Kidney (tissue), 13 donors: ENCODE measurements at regions not wholly inside any gene's neighbourhood (a gene's known extent, or its start where the extent isn't known, plus 50 kb on each side); places are given as distances from the start of the nearest gene placed in this dataset.

ENCODE experiments used
- DNase-seq, 5 donors: peaks; one replicate each; pipeline ENCODE4 v3.0.0-alpha.2; 2013 to 2020
- FAIRE-seq: peaks from 2 replicates; lab custom pipeline; 2012; peaks lifted over from hg19 to GRCh38; lab: Jason Lieb, UNC
- H3K27ac ChIP-seq, 2 donors: one replicate each; pipeline ENCODE4 v1.7.0; 2013; ENCODE audit warnings: low read depth in 2 of 2, low read length in 2 of 2, inconsistent platforms in 1 of 2
- H3K27me3 ChIP-seq: one replicate; pipeline ENCODE4 v1.7.1; 2013; ENCODE audit warnings: low read length, inconsistent platforms; ENCODE audit not compliant: control insufficient read depth, insufficient read depth
- H3K36me3 ChIP-seq, 3 donors: one replicate each; pipeline versions ENCODE4 v1.7.0 to v1.7.1; 2013; ENCODE audit warnings: low read length in 3 of 3, control low read depth in 1 of 3, inconsistent platforms in 1 of 3; ENCODE audit not compliant: insufficient read depth in 3 of 3, control insufficient read depth in 2 of 3
- H3K4me1 ChIP-seq, 3 donors: one replicate each; pipeline versions ENCODE4 v1.7.0 to v1.7.1; 2013; ENCODE audit warnings: low read length in 3 of 3, inconsistent platforms in 1 of 3, low read depth in 1 of 3; ENCODE audit not compliant: control insufficient read depth in 2 of 3, insufficient read depth in 2 of 3
- H3K4me3 ChIP-seq, 3 donors: one replicate each; pipeline versions ENCODE4 v1.7.0 to v1.8.1; 2013; ENCODE audit warnings: low read length in 3 of 3, control low read depth in 1 of 3, inconsistent platforms in 1 of 3
- H3K9ac ChIP-seq, 3 donors: one replicate each; pipeline versions ENCODE4 v1.7.0 to v1.7.1; 2013; ENCODE audit warnings: low read length in 3 of 3, control low read depth in 1 of 3, inconsistent platforms in 1 of 3
- H3K9me3 ChIP-seq, 3 donors: one replicate each; pipeline versions ENCODE4 v1.7.0 to v1.7.1; 2013; ENCODE audit warnings: low read length in 3 of 3, control low read depth in 1 of 3, inconsistent platforms in 1 of 3; ENCODE audit not compliant: control insufficient read depth in 2 of 3, insufficient read depth in 1 of 3
- intact Hi-C: fragments of 100-400 bp; cut with DNase I; formaldehyde crosslinking; loops from one replicate; pipeline ENCODE4 v1.11.1; 2022
- TF ChIP-seq, protein P1 (sequence below): IDR thresholded peaks from 3 replicates; pipeline ENCODE4 v1.5.1; 2012; ENCODE audit warnings: mild to moderate bottlenecking, moderate library complexity, borderline replicate concordance; ENCODE audit not compliant: insufficient read depth; ENCODE audit errors: extremely low read depth
- donor health status: control.
- donor health status: control.
- donor health status: control.
- donor health status: control.
- donor health status: control.
- donor health status: DM: yes; HTN: yes; CAD: no.
- donor health status: Normal renal cell carcinoma (clear cell type).

GRCh38 chr3:80553211-80553610, 785.4 kb upstream of the ROBO1 start:
- TF ChIP-seq, protein P1, sequence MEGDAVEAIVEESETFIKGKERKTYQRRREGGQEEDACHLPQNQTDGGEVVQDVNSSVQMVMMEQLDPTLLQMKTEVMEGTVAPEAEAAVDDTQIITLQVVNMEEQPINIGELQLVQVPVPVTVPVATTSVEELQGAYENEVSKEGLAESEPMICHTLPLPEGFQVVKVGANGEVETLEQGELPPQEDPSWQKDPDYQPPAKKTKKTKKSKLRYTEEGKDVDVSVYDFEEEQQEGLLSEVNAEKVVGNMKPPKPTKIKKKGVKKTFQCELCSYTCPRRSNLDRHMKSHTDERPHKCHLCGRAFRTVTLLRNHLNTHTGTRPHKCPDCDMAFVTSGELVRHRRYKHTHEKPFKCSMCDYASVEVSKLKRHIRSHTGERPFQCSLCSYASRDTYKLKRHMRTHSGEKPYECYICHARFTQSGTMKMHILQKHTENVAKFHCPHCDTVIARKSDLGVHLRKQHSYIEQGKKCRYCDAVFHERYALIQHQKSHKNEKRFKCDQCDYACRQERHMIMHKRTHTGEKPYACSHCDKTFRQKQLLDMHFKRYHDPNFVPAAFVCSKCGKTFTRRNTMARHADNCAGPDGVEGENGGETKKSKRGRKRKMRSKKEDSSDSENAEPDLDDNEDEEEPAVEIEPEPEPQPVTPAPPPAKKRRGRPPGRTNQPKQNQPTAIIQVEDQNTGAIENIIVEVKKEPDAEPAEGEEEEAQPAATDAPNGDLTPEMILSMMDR, result no peak
- H3K9ac ChIP-seq, result no peak overlapping the region
- FAIRE-seq, result no peak
- no peak for DNase-seq
- no peak overlapping the region for H3K4me3 ChIP-seq
- no peak overlapping the region for H3K27ac ChIP-seq
- intact Hi-C loops, result no loop called here
- no peaks in the 10 kb centered on the region for H3K4me1 ChIP-seq
- no peaks in the 10 kb centered on the region for H3K36me3 ChIP-seq
- no peaks in the 10 kb centered on the region for H3K27me3 ChIP-seq
- H3K9me3 ChIP-seq, result no peaks in the 10 kb centered on the region

DNA sequence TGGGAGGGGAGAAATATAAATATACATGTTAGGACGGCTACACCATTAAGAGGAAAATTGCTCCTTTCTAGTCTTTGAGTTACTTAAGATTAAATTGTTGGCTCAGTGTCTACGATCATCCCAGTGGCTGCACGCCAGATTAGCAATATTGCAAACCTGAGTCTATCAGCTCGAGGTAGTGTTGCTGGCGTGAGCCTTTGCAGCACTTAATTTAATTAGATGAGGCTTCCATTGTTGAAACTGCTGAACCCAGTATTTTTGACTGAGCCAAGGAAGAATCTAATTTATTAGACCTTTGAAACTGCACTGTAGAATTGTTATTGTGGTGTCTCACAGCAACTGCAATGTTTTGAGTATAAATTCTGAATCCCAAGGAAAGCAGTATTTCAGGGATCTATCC, 782.4 kb upstream of the ROBO1 start:
- no peak for DNase-seq
- no peak for FAIRE-seq
- no peaks in the 10 kb centered on the region for H3K4me1 ChIP-seq
- intact Hi-C loops, result no loop called here
- no peak overlapping the region for H3K27ac ChIP-seq
- no peaks in the 10 kb centered on the region for H3K9me3 ChIP-seq
- TF ChIP-seq, protein P1, result no peak
- no peaks in the 10 kb centered on the region for H3K36me3 ChIP-seq
- H3K4me3 ChIP-seq, result no peak overlapping the region
- no peak overlapping the region for H3K9ac ChIP-seq
- no peaks in the 10 kb centered on the region for H3K27me3 ChIP-seq

GRCh38 chr3:80549173-80549572, 781.4 kb upstream of the ROBO1 start:
- no peak overlapping the region for H3K27ac ChIP-seq
- intact Hi-C loops, result no loop called here
- H3K4me1 ChIP-seq, result no peaks in the 10 kb centered on the region
- TF ChIP-seq, protein P1, result no peak
- H3K9me3 ChIP-seq, result no peaks in the 10 kb centered on the region
- DNase-seq (no peak), FAIRE-seq (no peak)
- no peaks in the 10 kb centered on the region for H3K36me3 ChIP-seq
- no peak overlapping the region for H3K9ac ChIP-seq
- H3K27me3 ChIP-seq, result no peaks in the 10 kb centered on the region
- no peak overlapping the region for H3K4me3 ChIP-seq

GRCh38 chr3:80543154-80543553, 775.4 kb upstream of the ROBO1 start:
- Histone ChIP-seq H3K4me1 (no peaks in the 10 kb centered on the region), H3K9me3 (peaks cover 0 to 2% (median 0%) of the 10 kb centered on the region in 3 donors), H3K27ac (no peak overlapping the region), H3K27me3 (no peaks in the 10 kb centered on the region), H3K4me3 (no peak overlapping the region), H3K9ac (no peak overlapping the region), H3K36me3 (no peaks in the 10 kb centered on the region)
- no peak for FAIRE-seq
- intact Hi-C loops, result no loop called here
- no peak for DNase-seq
- TF ChIP-seq, protein P1, result no peak
